GM23338 (cell line): ENCODE measurements at regions not wholly inside any gene's neighbourhood (a gene's known extent, or its start where the extent isn't known, plus 50 kb on each side); places are given as distances from the start of the nearest gene placed in this dataset.

Source experiments
- ATAC-seq: fragments of 200-7000 bp; cut with Tn5 transposase; 3 replicates; pipeline ENCODE4 v1.9.1; 2020
- DNase-seq: peaks from one replicate; pipeline ENCODE4 v3.0.0-alpha.2; 2015; ENCODE audit warnings: low spot score
- H2AFZ ChIP-seq: fragments of 200-600 bp; sonication (generic); 2 replicates; pipeline ENCODE4 v1.8.0; 2016; ENCODE audit warnings: antibody characterized with exemption, mild to moderate bottlenecking, moderate library complexity
- H3F3A ChIP-seq: fragments of 200-600 bp; sonication (generic); replicated peaks from 2 replicates; pipeline ENCODE4 v1.8.0; 2017; ENCODE audit warnings: antibody characterized with exemption, mixed run types, low read depth
- H3K27ac ChIP-seq: fragments of 200-600 bp; sonication (generic); 2 replicates; pipeline ENCODE4 v1.6.1; 2016; ENCODE audit warnings: low read depth
- H3K27me3 ChIP-seq: fragments of 200-600 bp; sonication (generic); 2 replicates; pipeline ENCODE4 v1.8.0; 2016; ENCODE audit warnings: mild to moderate bottlenecking, mixed run types, moderate library complexity; ENCODE audit not compliant: insufficient read depth
- H3K36me3 ChIP-seq: fragments of 200-600 bp; sonication (generic); 2 replicates; pipeline ENCODE4 v1.8.0; 2016; ENCODE audit warnings: mild to moderate bottlenecking; ENCODE audit not compliant: insufficient read depth
- H3K4me1 ChIP-seq: fragments of 200-600 bp; sonication (generic); 2 replicates; pipeline ENCODE4 v1.8.0; 2016; ENCODE audit warnings: mild to moderate bottlenecking, moderate library complexity; ENCODE audit not compliant: insufficient read depth
- H3K4me2 ChIP-seq: fragments of 200-600 bp; sonication (generic); 2 replicates; pipeline ENCODE4 v1.7.1; 2017; ENCODE audit warnings: mixed run types
- H3K4me3 ChIP-seq: fragments of 200-600 bp; sonication (generic); 2 replicates; pipeline ENCODE4 v1.6.1; 2016; ENCODE audit warnings: mixed run types
- H3K79me2 ChIP-seq: fragments of 200-600 bp; sonication (generic); replicated peaks from 2 replicates; pipeline ENCODE4 v1.8.0; 2017; ENCODE audit warnings: mild to moderate bottlenecking; ENCODE audit not compliant: insufficient read depth
- H3K9me2 ChIP-seq: fragments of 200-600 bp; sonication (generic); 2 replicates; pipeline ENCODE4 v1.8.0; 2017; ENCODE audit not compliant: insufficient read depth
- H4K20me1 ChIP-seq: fragments of 200-600 bp; sonication (generic); replicated peaks from 2 replicates; pipeline ENCODE4 v1.8.0; 2017; ENCODE audit warnings: mild to moderate bottlenecking; ENCODE audit not compliant: insufficient read depth
- H3K27ac Mint-ChIP-seq: 2 replicates; pipeline ENCODE4 v1.8.0; 2020; ENCODE audit warnings: inconsistent platforms, mild to moderate bottlenecking, moderate library complexity, mixed read lengths
- H3K27me3 Mint-ChIP-seq: 3 replicates; pipeline ENCODE4 v1.8.0; 2022; ENCODE audit warnings: low read depth, mild to moderate bottlenecking, moderate library complexity, mixed read lengths, inconsistent platforms; ENCODE audit not compliant: insufficient read depth, poor library complexity
- H3K36me3 Mint-ChIP-seq: 3 replicates; pipeline ENCODE4 v1.8.0; 2021; ENCODE audit warnings: low read depth, mild to moderate bottlenecking, inconsistent platforms, moderate library complexity, mixed read lengths
- H3K4me1 Mint-ChIP-seq: 3 replicates; pipeline ENCODE4 v1.8.0; 2020; ENCODE audit warnings: mild to moderate bottlenecking, inconsistent platforms, mixed read lengths
- H3K4me3 Mint-ChIP-seq: 3 replicates; pipeline ENCODE4 v1.8.0; 2021; ENCODE audit warnings: moderate library complexity, mild to moderate bottlenecking, inconsistent platforms, mixed read lengths
- H3K9me3 Mint-ChIP-seq: 3 replicates; pipeline ENCODE4 v1.8.0; 2020; ENCODE audit warnings: moderate library complexity, mild to moderate bottlenecking, inconsistent platforms, mixed read lengths
- EZH2 ChIP-seq: fragments of 200-600 bp; sonication (generic); IDR thresholded peaks from one replicate; pipeline ENCODE4 v1.8.0; 2017; ENCODE audit warnings: antibody characterized with exemption, mild to moderate bottlenecking, low read depth; ENCODE audit not compliant: unreplicated experiment
- EZH2phosphoT487 ChIP-seq: fragments of 200-600 bp; sonication (generic); IDR thresholded peaks from one replicate; pipeline ENCODE4 v1.8.1; 2018; ENCODE audit warnings: antibody characterized with exemption; ENCODE audit not compliant: unreplicated experiment
- NANOG ChIP-seq: IDR thresholded peaks from 2 replicates; pipeline ENCODE4 v1.6.1; 2016; ENCODE audit warnings: antibody characterized with exemption, borderline replicate concordance
- STAT1 ChIP-seq: IDR thresholded peaks from one replicate; pipeline ENCODE4 v1.6.1; 2016; ENCODE audit warnings: antibody characterized with exemption; ENCODE audit not compliant: unreplicated experiment
- ZNF114 ChIP-seq: fragments of 250-450 bp; sonication (Bioruptor Pico); IDR thresholded peaks from 2 replicates; pipeline ENCODE4 v1.5.0; 2020; ENCODE audit warnings: mild to moderate bottlenecking, moderate library complexity
- TF ChIP-seq, protein P1 (sequence below): fragments of 250-450 bp; sonication (Bioruptor Pico); IDR thresholded peaks from 2 replicates; pipeline ENCODE4 v1.5.0; 2020; ENCODE audit warnings: mild to moderate bottlenecking, moderate library complexity
- TF ChIP-seq, protein P2 (sequence below), 2 experiments: fragments of 200-600 bp in 1 of 2; sonication (generic) in 1 of 2; conservative IDR thresholded peaks; 2 replicates each; pipeline versions ENCODE4 v1.5.1 to v1.6.1; 2016 to 2017; ENCODE audit warnings: antibody characterized with exemption in 2 of 2, low read depth in 2 of 2, mild to moderate bottlenecking in 2 of 2, moderate library complexity in 1 of 2
- TF ChIP-seq, protein P3 (sequence below): IDR thresholded peaks from one replicate; pipeline ENCODE4 v1.6.1; 2018; ENCODE audit warnings: antibody characterized with exemption; ENCODE audit not compliant: unreplicated experiment

DNA sequence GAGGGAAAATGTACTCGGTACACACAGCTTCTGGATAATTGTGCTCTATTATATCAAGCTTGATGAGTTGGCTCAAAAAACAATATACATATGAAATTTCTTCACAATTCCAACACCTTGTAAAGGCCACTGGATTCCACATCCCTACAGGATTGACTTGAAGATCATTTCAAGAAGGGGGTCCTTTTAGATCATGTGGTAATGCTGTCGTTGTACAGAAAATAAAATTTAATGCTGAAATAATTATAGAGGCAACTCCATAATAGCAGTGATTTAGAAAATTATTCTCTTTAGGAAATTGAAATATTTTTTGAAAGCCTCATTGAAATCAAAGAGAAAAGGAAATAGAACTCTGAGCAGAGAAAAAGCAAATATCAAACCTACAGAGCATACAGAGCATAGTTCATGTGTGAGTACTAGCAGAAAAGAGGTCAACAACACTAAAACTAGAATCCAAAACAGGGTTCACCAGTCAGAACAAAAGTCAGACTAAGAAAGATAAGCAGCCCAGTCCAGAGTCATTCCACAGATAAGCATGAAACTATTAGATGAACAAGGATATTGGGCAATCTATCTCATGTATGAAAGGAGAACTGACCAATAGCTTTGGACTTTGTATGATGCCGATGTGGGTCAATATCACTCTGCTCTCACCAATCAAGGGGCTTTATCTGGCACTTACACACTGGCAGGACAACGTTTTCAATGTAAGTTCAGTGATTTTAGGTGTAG, 79.5 kb upstream of the PALMD start:
- no peaks in the 10 kb centered on the region for H4K20me1 ChIP-seq
- no peaks in the 10 kb centered on the region for H3K9me2 ChIP-seq
- H3K79me2 ChIP-seq: no peaks in the 10 kb centered on the region
- Mint-ChIP-seq H3K36me3 (no peaks in the 10 kb centered on the region), H3K9me3 (peaks cover 5% of the 10 kb centered on the region; the same call in 2 of the 3 replicates), H3K4me1 (no peaks in the 10 kb centered on the region), H3K4me3 (no peak overlapping the region), H3K27ac (no peak overlapping the region), H3K27me3 (no peaks in the 10 kb centered on the region)
- H3K27ac ChIP-seq: no peak overlapping the region
- no peaks in the 10 kb centered on the region for H3K4me1 ChIP-seq
- no peaks in the 10 kb centered on the region for H3K27me3 ChIP-seq
- no peak overlapping the region for H2AFZ ChIP-seq
- ATAC-seq: no peak
- DNase-seq: no peak
- no peak overlapping the region for H3K4me3 ChIP-seq
- TF ChIP-seq STAT1: no peak
- no peak for TF ChIP-seq EZH2phosphoT487
- TF ChIP-seq NANOG: no peak
- TF ChIP-seq ZNF114 (CRISPR knock-in tag): no peak
- TF ChIP-seq, protein P1, sequence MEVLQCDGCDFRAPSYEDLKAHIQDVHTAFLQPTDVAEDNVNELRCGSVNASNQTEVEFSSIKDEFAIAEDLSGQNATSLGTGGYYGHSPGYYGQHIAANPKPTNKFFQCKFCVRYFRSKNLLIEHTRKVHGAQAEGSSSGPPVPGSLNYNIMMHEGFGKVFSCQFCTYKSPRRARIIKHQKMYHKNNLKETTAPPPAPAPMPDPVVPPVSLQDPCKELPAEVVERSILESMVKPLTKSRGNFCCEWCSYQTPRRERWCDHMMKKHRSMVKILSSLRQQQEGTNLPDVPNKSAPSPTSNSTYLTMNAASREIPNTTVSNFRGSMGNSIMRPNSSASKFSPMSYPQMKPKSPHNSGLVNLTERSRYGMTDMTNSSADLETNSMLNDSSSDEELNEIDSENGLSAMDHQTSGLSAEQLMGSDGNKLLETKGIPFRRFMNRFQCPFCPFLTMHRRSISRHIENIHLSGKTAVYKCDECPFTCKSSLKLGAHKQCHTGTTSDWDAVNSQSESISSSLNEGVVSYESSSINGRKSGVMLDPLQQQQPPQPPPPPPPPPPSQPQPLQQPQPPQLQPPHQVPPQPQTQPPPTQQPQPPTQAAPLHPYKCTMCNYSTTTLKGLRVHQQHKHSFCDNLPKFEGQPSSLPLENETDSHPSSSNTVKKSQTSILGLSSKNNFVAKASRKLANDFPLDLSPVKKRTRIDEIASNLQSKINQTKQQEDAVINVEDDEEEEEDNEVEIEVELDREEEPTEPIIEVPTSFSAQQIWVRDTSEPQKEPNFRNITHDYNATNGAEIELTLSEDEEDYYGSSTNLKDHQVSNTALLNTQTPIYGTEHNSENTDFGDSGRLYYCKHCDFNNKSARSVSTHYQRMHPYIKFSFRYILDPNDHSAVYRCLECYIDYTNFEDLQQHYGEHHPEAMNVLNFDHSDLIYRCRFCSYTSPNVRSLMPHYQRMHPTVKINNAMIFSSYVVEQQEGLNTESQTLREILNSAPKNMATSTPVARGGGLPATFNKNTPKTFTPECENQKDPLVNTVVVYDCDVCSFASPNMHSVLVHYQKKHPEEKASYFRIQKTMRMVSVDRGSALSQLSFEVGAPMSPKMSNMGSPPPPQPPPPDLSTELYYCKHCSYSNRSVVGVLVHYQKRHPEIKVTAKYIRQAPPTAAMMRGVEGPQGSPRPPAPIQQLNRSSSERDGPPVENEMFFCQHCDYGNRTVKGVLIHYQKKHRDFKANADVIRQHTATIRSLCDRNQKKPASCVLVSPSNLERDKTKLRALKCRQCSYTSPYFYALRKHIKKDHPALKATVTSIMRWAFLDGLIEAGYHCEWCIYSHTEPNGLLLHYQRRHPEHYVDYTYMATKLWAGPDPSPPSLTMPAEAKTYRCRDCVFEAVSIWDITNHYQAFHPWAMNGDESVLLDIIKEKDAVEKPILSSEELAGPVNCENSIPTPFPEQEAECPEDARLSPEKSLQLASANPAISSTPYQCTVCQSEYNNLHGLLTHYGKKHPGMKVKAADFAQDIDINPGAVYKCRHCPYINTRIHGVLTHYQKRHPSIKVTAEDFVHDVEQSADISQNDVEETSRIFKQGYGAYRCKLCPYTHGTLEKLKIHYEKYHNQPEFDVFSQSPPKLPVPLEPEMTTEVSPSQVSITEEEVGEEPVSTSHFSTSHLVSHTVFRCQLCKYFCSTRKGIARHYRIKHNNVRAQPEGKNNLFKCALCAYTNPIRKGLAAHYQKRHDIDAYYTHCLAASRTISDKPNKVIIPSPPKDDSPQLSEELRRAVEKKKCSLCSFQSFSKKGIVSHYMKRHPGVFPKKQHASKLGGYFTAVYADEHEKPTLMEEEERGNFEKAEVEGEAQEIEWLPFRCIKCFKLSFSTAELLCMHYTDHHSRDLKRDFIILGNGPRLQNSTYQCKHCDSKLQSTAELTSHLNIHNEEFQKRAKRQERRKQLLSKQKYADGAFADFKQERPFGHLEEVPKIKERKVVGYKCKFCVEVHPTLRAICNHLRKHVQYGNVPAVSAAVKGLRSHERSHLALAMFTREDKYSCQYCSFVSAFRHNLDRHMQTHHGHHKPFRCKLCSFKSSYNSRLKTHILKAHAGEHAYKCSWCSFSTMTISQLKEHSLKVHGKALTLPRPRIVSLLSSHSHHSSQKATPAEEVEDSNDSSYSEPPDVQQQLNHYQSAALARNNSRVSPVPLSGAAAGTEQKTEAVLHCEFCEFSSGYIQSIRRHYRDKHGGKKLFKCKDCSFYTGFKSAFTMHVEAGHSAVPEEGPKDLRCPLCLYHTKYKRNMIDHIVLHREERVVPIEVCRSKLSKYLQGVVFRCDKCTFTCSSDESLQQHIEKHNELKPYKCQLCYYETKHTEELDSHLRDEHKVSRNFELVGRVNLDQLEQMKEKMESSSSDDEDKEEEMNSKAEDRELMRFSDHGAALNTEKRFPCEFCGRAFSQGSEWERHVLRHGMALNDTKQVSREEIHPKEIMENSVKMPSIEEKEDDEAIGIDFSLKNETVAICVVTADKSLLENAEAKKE (CRISPR knock-in tag): no peak
- TF ChIP-seq, protein P2, sequence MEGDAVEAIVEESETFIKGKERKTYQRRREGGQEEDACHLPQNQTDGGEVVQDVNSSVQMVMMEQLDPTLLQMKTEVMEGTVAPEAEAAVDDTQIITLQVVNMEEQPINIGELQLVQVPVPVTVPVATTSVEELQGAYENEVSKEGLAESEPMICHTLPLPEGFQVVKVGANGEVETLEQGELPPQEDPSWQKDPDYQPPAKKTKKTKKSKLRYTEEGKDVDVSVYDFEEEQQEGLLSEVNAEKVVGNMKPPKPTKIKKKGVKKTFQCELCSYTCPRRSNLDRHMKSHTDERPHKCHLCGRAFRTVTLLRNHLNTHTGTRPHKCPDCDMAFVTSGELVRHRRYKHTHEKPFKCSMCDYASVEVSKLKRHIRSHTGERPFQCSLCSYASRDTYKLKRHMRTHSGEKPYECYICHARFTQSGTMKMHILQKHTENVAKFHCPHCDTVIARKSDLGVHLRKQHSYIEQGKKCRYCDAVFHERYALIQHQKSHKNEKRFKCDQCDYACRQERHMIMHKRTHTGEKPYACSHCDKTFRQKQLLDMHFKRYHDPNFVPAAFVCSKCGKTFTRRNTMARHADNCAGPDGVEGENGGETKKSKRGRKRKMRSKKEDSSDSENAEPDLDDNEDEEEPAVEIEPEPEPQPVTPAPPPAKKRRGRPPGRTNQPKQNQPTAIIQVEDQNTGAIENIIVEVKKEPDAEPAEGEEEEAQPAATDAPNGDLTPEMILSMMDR (conservative IDR thresholded peaks at IDR 0.05; ENCODE audit: low read depth in 2 of 2): no peak
- TF ChIP-seq, protein P3, sequence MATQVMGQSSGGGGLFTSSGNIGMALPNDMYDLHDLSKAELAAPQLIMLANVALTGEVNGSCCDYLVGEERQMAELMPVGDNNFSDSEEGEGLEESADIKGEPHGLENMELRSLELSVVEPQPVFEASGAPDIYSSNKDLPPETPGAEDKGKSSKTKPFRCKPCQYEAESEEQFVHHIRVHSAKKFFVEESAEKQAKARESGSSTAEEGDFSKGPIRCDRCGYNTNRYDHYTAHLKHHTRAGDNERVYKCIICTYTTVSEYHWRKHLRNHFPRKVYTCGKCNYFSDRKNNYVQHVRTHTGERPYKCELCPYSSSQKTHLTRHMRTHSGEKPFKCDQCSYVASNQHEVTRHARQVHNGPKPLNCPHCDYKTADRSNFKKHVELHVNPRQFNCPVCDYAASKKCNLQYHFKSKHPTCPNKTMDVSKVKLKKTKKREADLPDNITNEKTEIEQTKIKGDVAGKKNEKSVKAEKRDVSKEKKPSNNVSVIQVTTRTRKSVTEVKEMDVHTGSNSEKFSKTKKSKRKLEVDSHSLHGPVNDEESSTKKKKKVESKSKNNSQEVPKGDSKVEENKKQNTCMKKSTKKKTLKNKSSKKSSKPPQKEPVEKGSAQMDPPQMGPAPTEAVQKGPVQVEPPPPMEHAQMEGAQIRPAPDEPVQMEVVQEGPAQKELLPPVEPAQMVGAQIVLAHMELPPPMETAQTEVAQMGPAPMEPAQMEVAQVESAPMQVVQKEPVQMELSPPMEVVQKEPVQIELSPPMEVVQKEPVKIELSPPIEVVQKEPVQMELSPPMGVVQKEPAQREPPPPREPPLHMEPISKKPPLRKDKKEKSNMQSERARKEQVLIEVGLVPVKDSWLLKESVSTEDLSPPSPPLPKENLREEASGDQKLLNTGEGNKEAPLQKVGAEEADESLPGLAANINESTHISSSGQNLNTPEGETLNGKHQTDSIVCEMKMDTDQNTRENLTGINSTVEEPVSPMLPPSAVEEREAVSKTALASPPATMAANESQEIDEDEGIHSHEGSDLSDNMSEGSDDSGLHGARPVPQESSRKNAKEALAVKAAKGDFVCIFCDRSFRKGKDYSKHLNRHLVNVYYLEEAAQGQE: no peak
- TF ChIP-seq EZH2: no peak
- H3K4me2 ChIP-seq: no peak overlapping the region
- H3K36me3 ChIP-seq: no peaks in the 10 kb centered on the region
- H3F3A ChIP-seq: no peaks in the 10 kb centered on the region
